ENCODE measurements at regions not wholly inside any gene's neighbourhood (a gene's known extent, or its start where the extent isn't known, plus 50 kb on each side); places are given as distances from the start of the nearest gene placed in this dataset.
"Not testable (repeated sequence)": the region's sequence is repeated elsewhere in the genome, so short reads cannot be mapped to it uniquely, and the experiment has no call there.

DNA sequence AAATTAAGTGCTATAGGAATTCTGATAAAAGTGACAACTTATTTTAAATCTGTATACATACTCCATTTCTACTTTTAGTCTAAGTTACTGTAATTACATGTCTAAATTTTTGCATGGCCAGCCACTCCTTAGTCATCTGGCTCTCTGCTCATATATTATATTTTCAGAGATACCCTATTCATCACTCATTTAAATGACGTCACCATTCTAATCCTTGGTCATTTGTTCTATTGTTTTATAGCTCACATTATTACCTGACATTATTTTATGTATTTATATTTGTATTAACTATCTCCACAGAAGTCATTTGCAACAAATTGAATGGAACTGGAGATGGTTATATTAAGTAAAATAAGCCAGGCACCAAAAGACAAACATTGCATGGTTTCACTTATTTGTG lies 179.6 kb upstream of the CXorf51A start:
- Histone ChIP-seq H3K27me3 (ENCODE audit: control insufficient read depth, insufficient read depth, low read length) (no peaks in the 10 kb centered on the region), H3K4me3 (ENCODE audit: low read length) (no peak overlapping the region), H3K27ac (ENCODE audit: low read length) (no peak overlapping the region), H3K4me1 (ENCODE audit: control insufficient read depth, insufficient read depth, low read length) (no peaks in the 10 kb centered on the region), H3K9me3 (replicated peaks; ENCODE audit: control insufficient read depth, low read depth, low read length) (no peaks in the 10 kb centered on the region), H3K36me3 (ENCODE audit: control insufficient read depth, insufficient read depth, low read length) (no peaks in the 10 kb centered on the region)
- WGBS (ENCODE audit: insufficient coverage): no CpG with 5 or more reads among the region's 1 CpG
- no peak for DNase-seq

DNA sequence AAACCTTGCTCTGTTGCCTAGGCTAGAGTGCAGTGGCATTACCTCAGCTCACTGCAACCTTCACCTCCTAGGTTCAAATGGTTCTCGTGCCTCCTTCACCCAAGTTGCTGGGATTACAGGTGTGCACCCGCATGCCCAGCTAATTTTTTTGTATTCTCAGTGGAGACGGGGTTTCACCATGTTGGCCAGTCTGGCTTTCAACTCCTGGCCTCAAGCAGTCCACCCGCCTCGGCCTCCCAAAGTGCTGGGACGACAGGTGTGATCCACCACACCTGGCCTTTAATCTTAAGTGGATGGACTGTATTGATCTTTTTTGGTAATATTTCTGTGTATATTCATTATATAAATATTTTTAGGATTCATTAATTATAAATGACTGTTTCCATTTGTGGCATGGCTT lies 158.7 kb upstream of the CXorf51A start:
- H3K9me3 ChIP-seq (replicated peaks; ENCODE audit: control insufficient read depth, low read depth, low read length): no peaks in the 10 kb centered on the region
- DNase-seq: no peak
- 40% methylated on average over 1 of the region's 6 CpGs for WGBS (ENCODE audit: insufficient coverage)
- no peak overlapping the region for H3K4me3 ChIP-seq (ENCODE audit: low read length)
- no peaks in the 10 kb centered on the region for H3K27me3 ChIP-seq (ENCODE audit: control insufficient read depth, insufficient read depth, low read length)
- no peaks in the 10 kb centered on the region for H3K36me3 ChIP-seq (ENCODE audit: control insufficient read depth, insufficient read depth, low read length)
- H3K4me1 ChIP-seq (ENCODE audit: control insufficient read depth, insufficient read depth, low read length): no peaks in the 10 kb centered on the region
- no peak overlapping the region for H3K27ac ChIP-seq (ENCODE audit: low read length)

DNA sequence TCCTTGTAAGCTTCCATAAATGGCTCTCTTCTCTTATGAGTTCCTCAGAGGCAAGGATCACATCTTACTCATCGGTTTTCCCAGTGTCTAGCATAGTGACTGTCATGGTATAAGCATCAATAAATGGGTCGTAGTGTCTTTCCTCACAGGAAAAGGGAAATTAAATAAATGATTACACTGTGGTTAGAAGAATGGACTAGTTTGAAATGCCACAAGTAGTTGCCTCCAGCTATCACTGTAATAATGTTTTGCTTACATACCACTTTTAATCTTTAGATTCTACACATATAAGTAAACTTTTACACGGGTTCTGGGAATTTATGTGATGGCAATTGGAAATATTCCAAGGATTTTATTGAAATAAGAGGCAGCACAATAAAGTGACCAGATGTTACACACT lies 152.8 kb upstream of the CXorf51A start:
- no CpG with 5 or more reads among the region's 3 CpGs for WGBS (ENCODE audit: insufficient coverage)
- Histone ChIP-seq H3K36me3 (ENCODE audit: control insufficient read depth, insufficient read depth, low read length) (no peaks in the 10 kb centered on the region), H3K27ac (ENCODE audit: low read length) (no peak overlapping the region), H3K4me1 (ENCODE audit: control insufficient read depth, insufficient read depth, low read length) (no peaks in the 10 kb centered on the region), H3K27me3 (ENCODE audit: control insufficient read depth, insufficient read depth, low read length) (no peaks in the 10 kb centered on the region), H3K9me3 (replicated peaks; ENCODE audit: control insufficient read depth, low read depth, low read length) (no peaks in the 10 kb centered on the region), H3K4me3 (ENCODE audit: low read length) (no peak overlapping the region)
- DNase-seq: no peak

DNA sequence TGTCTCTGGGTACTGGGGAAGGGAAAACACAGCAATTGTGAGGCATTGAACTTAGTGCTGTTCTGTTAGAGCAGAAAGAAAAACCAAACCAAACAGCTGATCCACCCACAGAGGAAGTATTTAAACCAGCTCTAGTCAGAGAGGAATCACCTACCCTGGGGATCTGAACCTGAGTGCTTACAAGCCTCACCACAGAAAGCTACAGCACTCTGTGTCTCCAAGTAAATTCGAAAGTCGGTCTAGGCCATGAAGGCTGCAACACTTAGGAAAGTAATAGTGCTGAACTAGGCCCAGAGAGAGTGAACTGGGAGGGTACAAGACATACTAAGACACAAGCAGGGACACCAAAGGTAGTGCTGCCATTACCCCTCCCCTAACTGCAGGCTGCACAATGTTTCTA lies 142.2 kb upstream of the CXorf51A start:
- Histone ChIP-seq H3K27ac (ENCODE audit: low read length) (no peak overlapping the region), H3K36me3 (ENCODE audit: control insufficient read depth, insufficient read depth, low read length) (no peaks in the 10 kb centered on the region), H3K27me3 (ENCODE audit: control insufficient read depth, insufficient read depth, low read length) (no peaks in the 10 kb centered on the region), H3K4me3 (ENCODE audit: low read length) (no peak overlapping the region), H3K9me3 (replicated peaks; ENCODE audit: control insufficient read depth, low read depth, low read length) (no peaks in the 10 kb centered on the region), H3K4me1 (ENCODE audit: control insufficient read depth, insufficient read depth, low read length) (no peaks in the 10 kb centered on the region)
- no CpG with 5 or more reads among the region's 2 CpGs for WGBS (ENCODE audit: insufficient coverage)
- DNase-seq: no peak

DNA sequence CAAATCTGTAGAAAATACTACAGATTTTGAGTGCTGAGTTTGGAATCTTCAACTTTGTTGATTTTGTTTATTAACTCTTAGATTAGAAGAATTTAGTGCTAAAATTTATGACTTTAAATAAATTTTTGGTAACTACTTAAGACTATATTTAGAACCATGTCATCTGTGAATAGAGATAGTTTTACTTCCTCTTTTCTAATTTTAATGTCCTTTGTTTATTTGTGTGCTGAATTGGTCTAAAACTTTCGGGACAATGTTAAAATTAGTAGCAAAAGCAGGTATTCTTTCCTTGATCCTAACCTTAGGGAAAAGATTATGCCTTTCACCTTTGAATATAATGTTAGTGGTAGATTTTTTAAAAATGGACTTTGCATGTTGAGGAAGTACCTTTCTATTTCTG lies 119.7 kb upstream of the CXorf51A start:
- Histone ChIP-seq H3K9me3 (replicated peaks; ENCODE audit: control insufficient read depth, low read depth, low read length) (no peaks in the 10 kb centered on the region), H3K4me1 (ENCODE audit: control insufficient read depth, insufficient read depth, low read length) (no peaks in the 10 kb centered on the region), H3K27me3 (ENCODE audit: control insufficient read depth, insufficient read depth, low read length) (no peaks in the 10 kb centered on the region), H3K4me3 (ENCODE audit: low read length) (no peak overlapping the region), H3K36me3 (ENCODE audit: control insufficient read depth, insufficient read depth, low read length) (no peaks in the 10 kb centered on the region), H3K27ac (ENCODE audit: low read length) (no peak overlapping the region)
- no CpG with 5 or more reads among the region's 1 CpG for WGBS (ENCODE audit: insufficient coverage)
- DNase-seq: no peak

DNA sequence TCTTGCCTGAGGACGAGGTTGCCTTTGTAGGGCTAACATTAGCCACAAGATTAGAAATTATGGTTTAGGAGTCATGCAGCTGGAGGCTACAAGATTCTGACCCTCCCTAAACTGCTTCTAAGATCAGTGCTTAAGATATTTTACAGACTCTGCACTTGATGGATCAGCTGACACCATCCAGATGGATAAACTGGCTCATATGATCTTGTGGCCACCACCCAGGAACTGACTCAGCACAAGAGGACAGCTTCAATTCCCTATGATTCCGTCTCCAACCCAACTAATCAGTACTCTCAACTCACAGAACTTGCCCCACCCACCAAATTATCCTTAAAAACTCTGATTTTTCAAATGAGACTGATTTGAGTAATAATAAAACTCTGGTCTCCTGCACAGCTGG lies 118.5 kb upstream of the CXorf51A start:
- no CpG with 5 or more reads among the region's 2 CpGs for WGBS (ENCODE audit: insufficient coverage)
- not testable (repeated sequence) for H3K36me3 ChIP-seq (ENCODE audit: control insufficient read depth, insufficient read depth, low read length); H3K4me1 ChIP-seq (ENCODE audit: control insufficient read depth, insufficient read depth, low read length); H3K4me3 ChIP-seq (ENCODE audit: low read length); H3K27me3 ChIP-seq (ENCODE audit: control insufficient read depth, insufficient read depth, low read length); H3K27ac ChIP-seq (ENCODE audit: low read length); H3K9me3 ChIP-seq (replicated peaks; ENCODE audit: control insufficient read depth, low read depth, low read length)
- peak; percentile 0 for DNase-seq

DNA sequence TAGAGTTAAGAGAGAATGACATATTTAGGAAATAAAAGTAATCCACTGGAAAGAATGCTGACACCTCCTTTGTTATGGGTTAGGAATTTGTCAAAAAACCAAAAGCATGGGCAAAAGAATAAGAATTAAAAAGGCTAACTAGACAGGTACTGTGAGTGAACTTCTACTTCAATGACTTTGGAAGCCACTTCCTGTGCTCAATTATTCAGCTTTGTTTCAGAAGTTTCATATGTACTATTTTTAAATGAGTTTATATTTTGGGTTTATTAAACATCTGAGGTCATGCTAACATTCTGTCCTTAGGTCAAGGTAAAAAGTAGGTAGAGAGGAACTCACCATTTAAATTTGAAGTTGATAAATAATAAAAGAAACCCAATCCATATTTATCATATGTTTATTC lies 106.7 kb upstream of the CXorf51A start:
- H3K4me3 ChIP-seq (ENCODE audit: low read length): no peak overlapping the region
- no peak for DNase-seq
- H3K27ac ChIP-seq (ENCODE audit: low read length): no peak overlapping the region
- H3K27me3 ChIP-seq (ENCODE audit: control insufficient read depth, insufficient read depth, low read length): no peaks in the 10 kb centered on the region
- H3K4me1 ChIP-seq (ENCODE audit: control insufficient read depth, insufficient read depth, low read length): no peaks in the 10 kb centered on the region
- H3K36me3 ChIP-seq (ENCODE audit: control insufficient read depth, insufficient read depth, low read length): no peaks in the 10 kb centered on the region
- peaks cover 3% of the 10 kb centered on the region for H3K9me3 ChIP-seq (replicated peaks; ENCODE audit: control insufficient read depth, low read depth, low read length)

DNA sequence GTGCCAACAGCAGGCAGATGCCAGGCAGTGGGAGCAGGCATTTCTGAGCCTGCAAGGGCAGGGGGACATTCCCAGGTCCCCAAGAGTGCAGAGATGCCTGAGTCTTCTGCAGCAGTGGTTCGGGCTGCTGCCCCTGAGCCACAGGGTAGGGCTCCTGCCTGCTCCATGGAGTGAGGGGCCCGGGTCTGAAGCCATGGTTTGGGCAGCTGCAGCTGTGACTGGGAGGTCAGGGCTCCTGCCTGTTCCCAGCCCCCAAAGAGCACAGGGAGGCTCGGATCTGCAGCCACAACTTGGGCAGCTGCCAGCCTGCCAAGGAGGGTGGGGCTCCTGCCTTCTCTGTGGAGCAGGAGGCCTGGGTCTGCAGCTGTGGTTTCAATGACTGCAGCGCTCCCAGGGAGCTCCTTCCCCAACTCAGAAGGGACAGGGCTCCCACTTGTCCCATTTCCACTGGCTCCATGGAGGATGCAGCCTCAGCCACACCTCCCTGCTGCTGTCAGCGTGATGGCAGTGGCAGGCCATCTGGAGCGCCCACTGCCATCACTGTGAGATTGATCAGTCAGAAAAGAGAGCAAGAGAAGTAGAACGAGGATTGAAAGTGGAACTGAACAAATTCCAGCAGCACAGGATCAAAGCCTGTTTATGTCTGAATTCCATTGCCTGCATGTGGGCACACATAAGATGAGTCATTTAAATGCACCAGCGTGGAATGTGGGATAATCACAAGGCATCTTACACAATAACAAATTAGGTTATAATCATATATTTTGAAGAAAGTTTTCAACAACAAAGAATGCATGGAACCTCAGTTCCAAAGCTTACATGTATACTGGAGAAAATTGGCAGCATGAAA lies 93.1 kb upstream of the CXorf51A start:
- Histone ChIP-seq H3K27ac (ENCODE audit: low read length) (no peak overlapping the region), H3K4me3 (ENCODE audit: low read length) (no peak overlapping the region), H3K27me3 (ENCODE audit: control insufficient read depth, insufficient read depth, low read length) (no peaks in the 10 kb centered on the region), H3K36me3 (ENCODE audit: control insufficient read depth, insufficient read depth, low read length) (no peaks in the 10 kb centered on the region), H3K4me1 (ENCODE audit: control insufficient read depth, insufficient read depth, low read length) (no peaks in the 10 kb centered on the region), H3K9me3 (replicated peaks; ENCODE audit: control insufficient read depth, low read depth, low read length) (peaks cover 10% of the 10 kb centered on the region)
- no peak for DNase-seq
- 52% methylated on average over 7 of the region's 8 CpGs for WGBS (ENCODE audit: insufficient coverage)

DNA sequence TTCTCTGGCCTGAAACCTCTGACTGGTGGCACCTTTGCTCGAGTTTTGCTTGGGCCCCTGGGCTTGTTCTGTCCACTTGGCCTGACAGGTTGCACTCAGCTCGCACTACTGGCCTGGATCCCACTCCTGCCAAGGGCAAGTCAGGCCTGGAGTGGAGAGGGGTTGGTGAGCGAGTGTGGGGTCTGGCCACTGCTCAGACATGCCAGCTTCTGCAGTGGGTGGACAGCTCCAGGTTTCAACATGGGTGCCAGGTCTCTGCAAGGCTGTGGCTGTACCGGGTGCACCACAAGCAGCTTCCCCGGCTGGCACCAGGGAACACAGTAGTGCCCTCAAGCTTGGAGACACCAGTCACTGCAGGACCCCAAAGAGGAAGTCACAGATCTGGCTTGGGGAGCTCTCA lies 91.6 kb upstream of the CXorf51A start:
- H3K36me3 ChIP-seq (ENCODE audit: control insufficient read depth, insufficient read depth, low read length): no peaks in the 10 kb centered on the region
- no peaks in the 10 kb centered on the region for H3K27me3 ChIP-seq (ENCODE audit: control insufficient read depth, insufficient read depth, low read length)
- H3K4me1 ChIP-seq (ENCODE audit: control insufficient read depth, insufficient read depth, low read length): no peaks in the 10 kb centered on the region
- no peak overlapping the region for H3K27ac ChIP-seq (ENCODE audit: low read length)
- DNase-seq: no peak
- peaks cover 10% of the 10 kb centered on the region for H3K9me3 ChIP-seq (replicated peaks; ENCODE audit: control insufficient read depth, low read depth, low read length)
- 80% methylated on average over 4 of the region's 5 CpGs for WGBS (ENCODE audit: insufficient coverage)
- H3K4me3 ChIP-seq (ENCODE audit: low read length): no peak overlapping the region

DNA sequence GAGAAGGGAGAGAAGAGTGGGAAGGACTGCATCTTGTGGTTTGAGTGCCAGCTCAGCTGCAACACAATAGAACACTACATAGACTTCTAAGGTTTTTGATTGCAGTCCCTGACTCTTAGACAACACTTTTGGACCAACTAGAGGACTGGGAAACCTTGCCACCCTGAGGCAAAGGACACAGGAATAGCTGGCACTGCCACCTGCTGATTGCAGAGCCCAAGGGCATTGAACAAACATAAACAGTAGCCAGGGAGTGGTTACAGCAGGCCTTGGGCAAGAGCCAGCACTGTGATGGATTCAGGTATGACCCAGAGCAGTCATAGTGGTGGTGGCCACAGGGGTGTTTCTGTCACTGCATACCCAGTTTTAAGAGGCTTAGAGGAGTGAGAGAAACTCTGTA lies 72.5 kb upstream of the CXorf51A start:
- H3K27ac ChIP-seq (ENCODE audit: low read length): no peak overlapping the region
- H3K36me3 ChIP-seq (ENCODE audit: control insufficient read depth, insufficient read depth, low read length): no peaks in the 10 kb centered on the region
- H3K9me3 ChIP-seq (replicated peaks; ENCODE audit: control insufficient read depth, low read depth, low read length): peaks cover 6% of the 10 kb centered on the region
- H3K4me3 ChIP-seq (ENCODE audit: low read length): no peak overlapping the region
- H3K4me1 ChIP-seq (ENCODE audit: control insufficient read depth, insufficient read depth, low read length): no peaks in the 10 kb centered on the region
- no peaks in the 10 kb centered on the region for H3K27me3 ChIP-seq (ENCODE audit: control insufficient read depth, insufficient read depth, low read length)
- no peak for DNase-seq

DNA sequence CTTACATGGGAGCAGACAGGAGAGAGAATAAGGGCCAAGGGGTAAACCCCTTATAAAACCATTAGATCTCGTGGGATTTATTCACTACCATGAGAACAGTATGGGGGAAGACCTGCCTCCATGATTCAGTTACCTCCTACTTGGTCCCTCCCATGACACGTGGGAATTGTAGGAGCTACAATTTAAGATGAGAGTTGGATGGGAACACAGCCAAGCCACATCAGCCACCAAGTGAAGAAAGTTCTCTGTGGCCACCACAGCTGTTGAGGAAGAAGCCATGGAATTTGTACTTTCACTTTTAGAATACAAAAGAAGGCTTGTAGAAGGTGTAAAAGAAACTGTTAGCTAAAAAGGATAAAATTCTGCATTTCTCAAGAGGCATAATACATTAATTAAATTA lies 67.0 kb upstream of the CXorf51A start:
- no peaks in the 10 kb centered on the region for H3K36me3 ChIP-seq (ENCODE audit: control insufficient read depth, insufficient read depth, low read length)
- 60% methylated on average over 1 of the region's 2 CpGs for WGBS (ENCODE audit: insufficient coverage)
- H3K27me3 ChIP-seq (ENCODE audit: control insufficient read depth, insufficient read depth, low read length): no peaks in the 10 kb centered on the region
- no peaks in the 10 kb centered on the region for H3K4me1 ChIP-seq (ENCODE audit: control insufficient read depth, insufficient read depth, low read length)
- no peak overlapping the region for H3K27ac ChIP-seq (ENCODE audit: low read length)
- peaks cover 5% of the 10 kb centered on the region for H3K9me3 ChIP-seq (replicated peaks; ENCODE audit: control insufficient read depth, low read depth, low read length)
- DNase-seq: no peak
- no peak overlapping the region for H3K4me3 ChIP-seq (ENCODE audit: low read length)

All from muscle of leg (tissue), 3 donors.